ENCODE measurements at regions not wholly inside any gene's neighbourhood (a gene's known extent, or its start where the extent isn't known, plus 50 kb on each side); places are given as distances from the start of the nearest gene placed in this dataset.

GRCh38 chr22:22392131-22392530 is 116.4 kb downstream of the ZNF280B start:
- no peak for DNase-seq (ENCODE audit: low read depth in 1 of 2, low spot score in 1 of 2)

DNA sequence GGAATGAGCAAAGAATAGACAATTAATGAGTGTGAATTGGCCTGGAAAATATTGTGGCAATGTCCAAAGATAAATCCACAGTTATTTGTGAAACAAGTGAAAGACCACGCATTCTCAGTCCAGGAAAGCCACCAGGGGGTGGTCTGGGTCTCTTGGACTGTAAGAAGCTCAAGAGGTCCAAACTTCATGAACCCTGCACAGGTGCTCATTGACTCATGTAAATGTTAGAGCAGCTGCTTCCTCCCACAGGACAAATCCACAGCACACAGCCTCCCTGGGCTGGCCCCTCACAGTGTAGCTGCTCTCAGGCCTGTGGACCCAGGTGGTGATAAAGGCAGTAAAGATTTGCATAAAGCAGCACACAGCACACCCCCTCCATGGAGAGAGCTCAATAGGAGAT is 114.0 kb downstream of the ZNF280B start:
- no peak for DNase-seq (ENCODE audit: low read depth in 1 of 2, low spot score in 1 of 2)

DNA sequence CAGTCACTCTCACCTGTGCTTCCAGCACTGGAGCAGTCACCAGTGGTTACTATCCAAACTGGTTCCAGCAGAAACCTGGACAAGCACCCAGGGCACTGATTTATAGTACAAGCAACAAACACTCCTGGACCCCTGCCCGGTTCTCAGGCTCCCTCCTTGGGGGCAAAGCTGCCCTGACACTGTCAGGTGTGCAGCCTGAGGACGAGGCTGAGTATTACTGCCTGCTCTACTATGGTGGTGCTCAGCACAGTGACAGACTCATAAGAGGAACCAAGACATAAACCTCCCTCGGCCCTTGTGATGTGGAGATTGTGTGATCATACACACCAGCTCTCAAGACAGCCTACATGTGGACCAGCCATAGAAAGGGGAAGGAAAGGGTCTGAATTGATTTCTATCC is 113.3 kb downstream of the ZNF280B start:
- DNase-seq (ENCODE audit: low read depth in 1 of 2, low spot score in 1 of 2): no peak

GRCh38 chr22:22396741-22397291 is 111.7 kb downstream of the ZNF280B start:
- DNase-seq (ENCODE audit: low read depth in 1 of 2, low spot score in 1 of 2): no peak

- no peak for DNase-seq (ENCODE audit: low read depth in 1 of 2, low spot score in 1 of 2)
Observed at GRCh38 chr22:22397292-22397870, 111.2 kb downstream of the ZNF280B start.

- no peak for DNase-seq (ENCODE audit: low read depth in 1 of 2, low spot score in 1 of 2)
Observed at GRCh38 chr22:22397875-22398524, 110.5 kb downstream of the ZNF280B start.

DNA sequence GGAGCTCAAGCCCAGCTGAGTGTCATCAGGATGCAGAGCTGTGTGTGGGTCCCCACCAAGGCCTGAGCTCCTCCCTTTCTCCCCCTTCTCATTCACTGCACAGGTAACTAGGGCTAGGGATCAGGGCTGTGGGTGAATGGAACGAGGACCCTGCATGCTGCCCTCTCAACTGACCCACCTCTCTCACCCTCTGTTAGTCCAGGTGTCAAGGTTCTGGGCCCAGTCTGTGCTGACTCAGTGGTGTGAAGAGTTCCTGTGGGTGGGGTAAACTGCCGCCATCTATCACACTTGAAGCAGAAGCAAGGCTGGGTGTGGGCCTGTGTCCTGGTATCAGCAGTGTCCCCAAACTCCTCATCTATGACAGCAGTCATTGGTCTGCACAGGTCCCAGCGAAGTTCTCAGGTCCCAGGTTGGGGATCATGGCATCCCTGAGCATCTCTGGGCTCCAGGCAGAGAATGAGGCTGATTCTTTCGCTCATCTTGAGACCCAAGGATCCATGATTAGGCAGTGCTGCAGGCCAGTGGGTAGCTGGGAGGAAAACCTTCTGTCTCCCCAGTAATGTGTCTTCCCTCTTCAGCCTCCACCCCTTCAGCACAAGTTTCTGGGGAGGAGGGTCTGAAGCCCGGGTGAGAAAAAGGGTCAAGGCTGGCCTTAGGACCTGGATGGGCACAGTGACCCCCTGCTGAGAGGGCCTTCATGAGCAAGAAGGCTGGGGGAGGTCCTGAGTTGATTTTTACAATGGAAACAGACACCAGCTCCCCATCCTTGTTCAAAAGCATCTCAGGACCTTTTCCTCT is 109.8 kb downstream of the ZNF280B start:
- DNase-seq (ENCODE audit: low read depth in 1 of 2, low spot score in 1 of 2): no peak

DNA sequence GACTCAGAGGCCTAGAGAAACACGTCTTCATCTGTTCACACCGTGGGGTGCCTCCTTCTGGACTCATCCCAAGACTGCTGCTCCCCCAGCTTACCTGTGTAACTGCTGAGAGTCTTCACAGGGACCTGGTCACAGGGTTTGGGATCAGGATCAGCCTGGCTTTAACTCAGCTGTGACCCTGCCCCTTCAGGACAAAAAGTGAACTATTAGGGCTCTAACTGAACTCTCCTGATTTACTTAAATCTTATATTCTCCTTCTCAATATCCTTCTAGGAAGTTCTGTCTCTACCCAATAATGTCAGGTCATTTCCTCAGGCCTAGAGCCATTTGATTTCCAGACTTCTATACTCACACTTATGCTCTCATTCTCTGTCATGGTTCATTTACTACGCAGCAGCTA is 108.4 kb downstream of the ZNF280B start:
- no peak for DNase-seq (ENCODE audit: low read depth in 1 of 2, low spot score in 1 of 2)

- DNase-seq (ENCODE audit: low read depth in 1 of 2, low spot score in 1 of 2): no peak
Observed at GRCh38 chr22:22400964-22401363, 107.6 kb downstream of the ZNF280B start.

DNA sequence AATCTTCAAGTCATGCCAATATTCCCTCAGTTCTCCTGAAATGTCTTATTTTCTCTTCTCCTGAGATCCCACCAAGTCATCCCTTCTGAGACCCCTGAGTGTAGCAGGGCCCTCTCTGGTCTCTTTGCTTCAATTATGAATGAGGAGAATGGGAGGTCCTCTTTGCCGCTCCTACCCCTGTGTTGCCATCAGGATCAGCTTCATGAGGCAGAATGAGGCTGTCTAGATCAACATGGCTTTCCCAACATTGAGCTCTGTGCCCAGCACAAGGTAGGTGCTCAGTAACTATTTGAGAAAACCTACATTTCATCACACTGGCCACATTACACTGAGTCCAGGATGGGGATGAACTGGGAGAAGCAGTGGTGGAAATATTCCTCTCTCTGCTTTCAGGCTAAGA is 107.2 kb downstream of the ZNF280B start:
- DNase-seq (ENCODE audit: low read depth in 1 of 2, low spot score in 1 of 2): no peak

DNA sequence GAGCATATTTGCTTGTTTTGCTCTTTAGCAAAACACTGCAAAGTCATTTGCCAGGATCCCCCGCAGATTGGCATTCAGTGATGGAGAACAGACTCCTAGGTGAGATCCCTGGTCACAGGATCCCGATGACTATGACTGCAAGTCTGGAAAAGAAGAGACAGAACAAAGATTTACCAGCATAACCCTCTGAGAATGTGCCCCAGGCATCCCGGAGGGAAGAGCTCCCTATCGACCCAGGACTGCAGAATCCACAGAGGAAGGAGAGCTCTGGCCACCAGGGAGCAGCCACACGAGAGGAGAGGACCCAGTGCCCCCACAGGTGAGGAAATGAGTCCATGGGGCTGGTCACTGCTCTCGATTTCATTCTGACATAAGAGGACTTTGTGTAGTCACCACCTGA is 105.2 kb downstream of the ZNF280B start:
- DNase-seq (ENCODE audit: low read depth in 1 of 2, low spot score in 1 of 2): no peak

GRCh38 chr22:22403771-22404170 is 104.8 kb downstream of the ZNF280B start:
- DNase-seq (ENCODE audit: low read depth in 1 of 2, low spot score in 1 of 2): no peak

DNA sequence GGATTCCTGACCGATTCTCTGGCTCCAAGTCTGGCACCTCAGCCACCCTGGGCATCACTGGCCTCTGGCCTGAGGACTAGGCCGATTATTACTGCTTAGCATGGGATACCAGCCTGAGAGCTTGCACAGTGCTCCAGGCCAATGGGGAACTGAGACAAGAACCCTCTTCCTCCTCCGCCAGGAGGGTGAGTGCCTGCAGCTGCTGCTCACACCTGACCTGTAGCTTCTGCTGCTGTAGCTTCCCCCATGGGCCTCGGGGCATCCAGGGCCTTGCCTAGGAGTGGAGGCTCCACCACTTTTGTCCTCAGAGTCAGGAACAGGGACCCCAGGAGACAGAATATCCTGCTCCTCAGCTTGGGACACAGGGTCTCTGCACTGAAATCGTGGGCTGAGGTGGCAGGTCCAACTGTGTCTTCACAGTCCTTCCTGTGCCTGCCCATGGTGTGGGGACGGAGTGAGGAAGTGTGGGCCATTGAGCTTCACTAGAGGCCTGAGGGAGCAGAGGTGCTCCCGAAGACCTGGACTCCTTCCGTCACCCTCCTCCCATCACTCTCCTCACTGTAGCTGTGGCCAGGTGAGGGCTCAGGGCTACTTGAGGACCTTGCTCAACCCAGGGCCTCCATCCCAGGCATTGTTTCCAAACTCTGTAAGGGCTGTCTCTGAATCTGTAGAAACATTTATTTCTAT is 103.8 kb downstream of the ZNF280B start:
- no peak for DNase-seq (ENCODE audit: low read depth in 1 of 2, low spot score in 1 of 2)

- DNase-seq (ENCODE audit: low read depth in 1 of 2, low spot score in 1 of 2): no peak
Observed at GRCh38 chr22:22406445-22407027, 102.0 kb downstream of the ZNF280B start.

DNA sequence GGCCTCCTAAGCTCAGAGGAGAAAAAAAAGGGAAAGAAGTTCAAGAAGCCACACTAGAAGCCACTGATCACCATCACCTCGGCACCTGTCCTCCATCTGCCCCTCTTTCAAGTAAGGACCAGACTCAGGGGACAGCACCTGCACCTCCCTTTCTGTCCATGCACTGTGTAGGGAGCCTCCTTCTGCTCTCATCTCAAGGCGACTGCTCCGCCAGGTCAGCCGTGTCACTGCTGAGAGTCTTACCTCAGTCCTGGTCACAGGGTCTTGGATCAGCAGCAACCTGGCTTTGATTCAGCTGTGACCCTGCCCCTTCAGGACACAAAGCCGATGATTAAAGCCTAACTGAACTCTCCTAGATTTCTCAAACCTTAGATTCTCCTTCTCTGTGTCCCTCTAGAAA is 101.5 kb downstream of the ZNF280B start:
- DNase-seq (ENCODE audit: low read depth in 1 of 2, low spot score in 1 of 2): no peak

GRCh38 chr22:22408269-22408668 is 100.3 kb downstream of the ZNF280B start:
- DNase-seq (ENCODE audit: low read depth in 1 of 2, low spot score in 1 of 2): no peak

DNA sequence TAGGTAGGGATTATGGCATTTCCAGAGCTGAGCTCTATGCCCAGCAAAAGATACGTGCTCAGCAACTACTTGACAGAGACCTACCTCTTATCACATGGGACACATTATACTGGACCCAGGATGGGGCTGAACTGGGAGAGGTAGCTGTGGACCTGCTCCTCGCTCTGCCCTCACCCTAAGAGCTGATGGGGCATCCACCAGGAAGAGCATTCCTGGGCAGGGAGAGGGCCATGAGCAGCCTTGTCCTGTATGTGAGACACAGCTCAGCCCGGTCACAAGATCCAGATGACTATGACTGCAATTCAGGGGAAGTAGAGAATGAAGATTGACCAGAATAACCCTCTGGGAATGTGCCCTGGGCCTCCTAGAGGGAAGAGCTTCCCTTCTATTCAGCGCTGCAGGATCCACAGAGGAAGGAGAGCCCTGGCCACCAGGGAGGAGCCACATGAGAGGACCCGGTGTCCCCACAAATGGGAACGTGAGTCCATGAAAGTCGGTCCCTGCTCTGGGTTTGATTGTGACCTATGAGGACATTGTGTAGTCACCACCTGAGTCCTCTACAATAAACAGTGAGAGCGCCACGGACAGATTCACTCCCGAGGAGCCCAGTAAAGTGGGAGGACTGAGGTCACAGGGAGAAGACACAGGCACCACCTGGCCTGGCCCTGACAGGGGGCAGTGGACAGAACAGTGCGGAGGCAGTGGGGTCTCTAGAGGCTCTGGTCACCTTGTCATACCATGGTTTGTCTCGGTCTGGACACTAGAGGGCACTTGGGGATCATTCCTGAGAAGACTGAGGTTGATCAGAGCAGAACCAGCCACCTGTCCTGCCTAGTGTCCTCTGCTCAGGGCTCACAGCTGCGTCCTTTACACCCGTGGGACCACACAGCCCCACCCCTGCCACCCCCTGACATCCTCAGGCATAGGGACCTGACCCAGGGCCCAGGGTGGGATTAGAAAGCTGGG is 99.5 kb downstream of the ZNF280B start:
- no peak for DNase-seq (ENCODE audit: low read depth in 1 of 2, low spot score in 1 of 2)

GRCh38 chr22:22410121-22410520 is 98.4 kb downstream of the ZNF280B start:
- DNase-seq (ENCODE audit: low read depth in 1 of 2, low spot score in 1 of 2): no peak

GRCh38 chr22:22410677-22411076 is 97.9 kb downstream of the ZNF280B start:
- no peak for DNase-seq (ENCODE audit: low read depth in 1 of 2, low spot score in 1 of 2)

- DNase-seq (ENCODE audit: low read depth in 1 of 2, low spot score in 1 of 2): no peak
Observed at GRCh38 chr22:22414266-22414665, 94.3 kb downstream of the ZNF280B start.

All from activated CD4-positive, alpha-beta T cell treated with anti-CD3 and anti-CD28 coated beads, Interleukin-2, amount 50 U/mL, for 24 hours (primary cell).